Large intestine (tissue), 3 donors: ENCODE measurements at regions not wholly inside any gene's neighbourhood (a gene's known extent, or its start where the extent isn't known, plus 50 kb on each side); places are given as distances from the start of the nearest gene placed in this dataset.
"Not testable (repeated sequence)": the region's sequence is repeated elsewhere in the genome, so short reads cannot be mapped to it uniquely, and the experiment has no call there.

Experiments used
- DNase-seq, 2 donors: peaks; one replicate each; pipeline versions ENCODE4 v3.0.0 to v3.0.0-alpha.2; 2013
- H3K27ac ChIP-seq: one replicate; pipeline ENCODE4 v1.5.1; 2013; ENCODE audit warnings: low read length
- H3K27me3 ChIP-seq: 2 replicates; pipeline ENCODE4 v1.6.1; 2013; ENCODE audit warnings: low read length; ENCODE audit not compliant: control insufficient read depth, insufficient read depth
- H3K36me3 ChIP-seq: 2 replicates; pipeline ENCODE4 v1.6.1; 2013; ENCODE audit warnings: low read length; ENCODE audit not compliant: control insufficient read depth, insufficient read depth
- H3K4me1 ChIP-seq: one replicate; pipeline ENCODE4 v1.6.1; 2013; ENCODE audit warnings: low read length; ENCODE audit not compliant: control insufficient read depth, insufficient read depth
- H3K4me3 ChIP-seq: one replicate; pipeline ENCODE4 v1.5.1; 2013; ENCODE audit warnings: low read length
- H3K9me3 ChIP-seq: one replicate; pipeline ENCODE4 v1.6.1; 2013; ENCODE audit warnings: mild to moderate bottlenecking, low read depth, low read length, moderate library complexity; ENCODE audit not compliant: control insufficient read depth
- WGBS: methylation state at CpG from one replicate; pipeline ENCODE4 v1.1.5; 2013; ENCODE audit warnings: low lambda C conversion rate; ENCODE audit not compliant: insufficient coverage; 5-methylcytosine and 5-hydroxymethylcytosine counted together

- WGBS = no CpG with 5 or more reads among the region's 2 CpGs
- no peaks in the 10 kb centered on the region for H3K27me3 ChIP-seq
- no peaks in the 10 kb centered on the region for H3K36me3 ChIP-seq
- H3K4me3 ChIP-seq = no peak overlapping the region
- peaks cover 8% of the 10 kb centered on the region for H3K9me3 ChIP-seq
- DNase-seq = peak; percentile 13 to 62
- no peaks in the 10 kb centered on the region for H3K4me1 ChIP-seq
- peak overlapping the region; percentile 32 for H3K27ac ChIP-seq
Observed at GRCh38 chr5:93990504-93991070, 249.2 kb upstream of the POU5F2 start.

- not testable (repeated sequence) for H3K4me3 ChIP-seq, H3K36me3 ChIP-seq, H3K27ac ChIP-seq, H3K4me1 ChIP-seq, H3K27me3 ChIP-seq, DNase-seq
- H3K9me3 ChIP-seq = peaks cover 16% of the 10 kb centered on the region
- WGBS = no CpG with 5 or more reads among the region's 45 CpGs
Observed at GRCh38 chr5:93985940-93986570, 244.7 kb upstream of the POU5F2 start.

GRCh38 chr5:93978222-93978621 lies 236.8 kb upstream of the POU5F2 start:
- no peak for DNase-seq
- Histone ChIP-seq H3K9me3 (peaks cover 22% of the 10 kb centered on the region), H3K27me3 (no peaks in the 10 kb centered on the region), H3K4me3 (no peak overlapping the region), H3K27ac (no peak overlapping the region), H3K4me1 (no peaks in the 10 kb centered on the region), H3K36me3 (no peaks in the 10 kb centered on the region)

- Histone ChIP-seq H3K36me3 (no peaks in the 10 kb centered on the region), H3K27me3 (no peaks in the 10 kb centered on the region), H3K27ac (no peak overlapping the region), H3K4me3 (no peak overlapping the region), H3K4me1 (no peaks in the 10 kb centered on the region), H3K9me3 (no peaks in the 10 kb centered on the region)
- no peak for DNase-seq
Observed at GRCh38 chr5:93967923-93968322, 226.5 kb upstream of the POU5F2 start.

GRCh38 chr5:93964421-93964820 lies 223.0 kb upstream of the POU5F2 start:
- no peaks in the 10 kb centered on the region for H3K27me3 ChIP-seq
- no peak overlapping the region for H3K4me3 ChIP-seq
- H3K36me3 ChIP-seq = no peaks in the 10 kb centered on the region
- H3K4me1 ChIP-seq = no peaks in the 10 kb centered on the region
- no peak overlapping the region for H3K27ac ChIP-seq
- H3K9me3 ChIP-seq = no peaks in the 10 kb centered on the region
- WGBS = 100% methylated on average over 1 of the region's 1 CpG
- no peak for DNase-seq

- Histone ChIP-seq H3K4me1 (no peaks in the 10 kb centered on the region), H3K36me3 (no peaks in the 10 kb centered on the region), H3K4me3 (no peak overlapping the region), H3K9me3 (no peaks in the 10 kb centered on the region), H3K27ac (no peak overlapping the region), H3K27me3 (no peaks in the 10 kb centered on the region)
- WGBS = 100% methylated on average over 2 of the region's 3 CpGs
- DNase-seq = no peak
Observed at GRCh38 chr5:93960042-93960441, 218.6 kb upstream of the POU5F2 start.

- H3K4me3 ChIP-seq = no peak overlapping the region
- no peak for DNase-seq
- H3K4me1 ChIP-seq = no peaks in the 10 kb centered on the region
- 100% methylated on average over 1 of the region's 2 CpGs for WGBS
- H3K36me3 ChIP-seq = peaks cover 5% of the 10 kb centered on the region
- H3K27me3 ChIP-seq = no peaks in the 10 kb centered on the region
- no peaks in the 10 kb centered on the region for H3K9me3 ChIP-seq
- no peak overlapping the region for H3K27ac ChIP-seq
Observed at GRCh38 chr5:93956006-93956405, 214.6 kb upstream of the POU5F2 start.

GRCh38 chr5:93954421-93955069 lies 213.1 kb upstream of the POU5F2 start:
- no peaks in the 10 kb centered on the region for H3K4me1 ChIP-seq
- peaks cover 5% of the 10 kb centered on the region for H3K36me3 ChIP-seq
- no peaks in the 10 kb centered on the region for H3K27me3 ChIP-seq
- DNase-seq = no peak
- no CpG with 5 or more reads among the region's 5 CpGs for WGBS
- no peak overlapping the region for H3K27ac ChIP-seq
- H3K4me3 ChIP-seq = no peak overlapping the region
- H3K9me3 ChIP-seq = no peaks in the 10 kb centered on the region

GRCh38 chr5:93953442-93953841 lies 212.0 kb upstream of the POU5F2 start:
- Histone ChIP-seq H3K27me3 (no peaks in the 10 kb centered on the region), H3K27ac (no peak overlapping the region), H3K36me3 (peaks cover 5% of the 10 kb centered on the region), H3K9me3 (no peaks in the 10 kb centered on the region), H3K4me3 (no peak overlapping the region), H3K4me1 (no peaks in the 10 kb centered on the region)
- no peak for DNase-seq
- no CpG with 5 or more reads among the region's 3 CpGs for WGBS

- 89% methylated on average over 1 of the region's 3 CpGs for WGBS
- Histone ChIP-seq H3K9me3 (no peaks in the 10 kb centered on the region), H3K4me1 (no peaks in the 10 kb centered on the region), H3K27ac (no peak overlapping the region), H3K4me3 (no peak overlapping the region), H3K36me3 (no peaks in the 10 kb centered on the region), H3K27me3 (no peaks in the 10 kb centered on the region)
- DNase-seq = no peak
Observed at GRCh38 chr5:93941897-93942296, 200.5 kb upstream of the POU5F2 start.

- not testable (repeated sequence) for H3K27me3 ChIP-seq, H3K4me1 ChIP-seq, DNase-seq, H3K4me3 ChIP-seq, H3K36me3 ChIP-seq, H3K27ac ChIP-seq, H3K9me3 ChIP-seq
- WGBS = no CpG with 5 or more reads among the region's 2 CpGs
Observed at GRCh38 chr5:93933269-93933668, 191.9 kb upstream of the POU5F2 start.
